Upper lobe of left lung (tissue), 4 donors: ENCODE measurements at regions not wholly inside any gene's neighbourhood (a gene's known extent, or its start where the extent isn't known, plus 50 kb on each side); places are given as distances from the start of the nearest gene placed in this dataset.

Experiments used
- CTCF ChIP-seq, 6 experiments: fragments of 450-650 bp in 4 of 6; fragments of 200-600 bp in 2 of 6; sonication (generic) in 2 of 6; IDR thresholded peaks; one replicate each; pipeline ENCODE4 v1.5.1; 2016 to 2019; ENCODE audit warnings: antibody characterized with exemption in 6 of 6
- EP300 ChIP-seq, 4 donors: sonication (generic); formaldehyde crosslinking; IDR thresholded peaks; one replicate each; pipeline ENCODE4 v1.5.1; 2017; ENCODE audit warnings: antibody characterized with exemption in 4 of 4, control low read depth in 2 of 4
- POLR2A ChIP-seq, 4 donors: fragments of 450-650 bp; IDR thresholded peaks; one replicate each; pipeline ENCODE4 v1.5.1; 2016 to 2017; ENCODE audit warnings: antibody characterized with exemption in 4 of 4, mild to moderate bottlenecking in 2 of 4

GRCh38 chr7:88615336-88615735, 144.2 kb upstream of the ZNF804B start:
- no peak for TF ChIP-seq CTCF (IDR thresholded peaks at IDR 0.05)
- TF ChIP-seq EP300 (IDR thresholded peaks at IDR 0.05), result no peak
- no peak for TF ChIP-seq POLR2A (IDR thresholded peaks at IDR 0.05)
